ENCODE measurements at regions not wholly inside any gene's neighbourhood (a gene's known extent, or its start where the extent isn't known, plus 50 kb on each side); places are given as distances from the start of the nearest gene placed in this dataset.

DNA sequence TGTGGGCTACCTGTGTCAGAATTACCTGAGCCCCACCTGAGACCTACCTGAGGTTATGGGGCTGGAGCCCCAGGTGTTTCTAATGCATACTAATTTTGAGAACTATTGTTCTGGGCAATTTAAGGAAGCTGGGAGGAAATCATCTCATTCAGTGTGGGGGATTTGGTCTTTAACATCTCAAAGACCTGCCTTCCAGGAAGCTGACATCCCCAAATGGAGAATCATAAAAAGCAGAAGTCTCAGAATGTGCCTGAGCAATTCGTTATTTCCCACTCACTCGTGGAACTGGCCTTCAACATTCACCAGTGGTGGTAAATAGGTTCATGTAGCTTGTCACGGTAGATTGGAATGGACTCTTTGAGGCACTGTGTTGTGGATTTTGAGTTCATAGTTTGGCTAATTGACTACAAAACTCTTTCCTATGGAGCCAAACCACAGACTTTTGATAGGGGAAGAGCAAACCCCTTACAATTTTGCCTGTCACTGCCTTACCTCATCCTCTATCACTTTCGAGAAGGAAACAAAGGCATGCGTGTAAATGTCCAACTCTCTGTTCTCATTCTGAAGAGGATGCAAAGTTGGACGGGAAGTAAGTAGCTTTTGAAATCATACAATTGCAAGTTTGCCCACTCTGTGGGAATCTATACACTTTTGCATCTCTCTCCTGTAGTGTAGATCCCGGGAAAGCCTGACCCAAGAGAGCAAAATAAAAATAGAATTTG lies 521.0 kb upstream of the MDFIC2 start:
- no peaks in the 10 kb centered on the region for H3K27me3 ChIP-seq
- no peak for DNase-seq
- no peak overlapping the region for H3K4me3 ChIP-seq
- WGBS, 5 donors, result 59 to 78% (median 69%) methylated on average over 7 of the region's 7 CpGs
- H3K36me3 ChIP-seq, result no peaks in the 10 kb centered on the region
- H3K4me1 ChIP-seq, result peaks cover 0 to 6% (median 0%) of the 10 kb centered on the region in 4 donors
- no peak for TF ChIP-seq POLR2A (IDR thresholded peaks at IDR 0.05)
- TF ChIP-seq, protein P1, sequence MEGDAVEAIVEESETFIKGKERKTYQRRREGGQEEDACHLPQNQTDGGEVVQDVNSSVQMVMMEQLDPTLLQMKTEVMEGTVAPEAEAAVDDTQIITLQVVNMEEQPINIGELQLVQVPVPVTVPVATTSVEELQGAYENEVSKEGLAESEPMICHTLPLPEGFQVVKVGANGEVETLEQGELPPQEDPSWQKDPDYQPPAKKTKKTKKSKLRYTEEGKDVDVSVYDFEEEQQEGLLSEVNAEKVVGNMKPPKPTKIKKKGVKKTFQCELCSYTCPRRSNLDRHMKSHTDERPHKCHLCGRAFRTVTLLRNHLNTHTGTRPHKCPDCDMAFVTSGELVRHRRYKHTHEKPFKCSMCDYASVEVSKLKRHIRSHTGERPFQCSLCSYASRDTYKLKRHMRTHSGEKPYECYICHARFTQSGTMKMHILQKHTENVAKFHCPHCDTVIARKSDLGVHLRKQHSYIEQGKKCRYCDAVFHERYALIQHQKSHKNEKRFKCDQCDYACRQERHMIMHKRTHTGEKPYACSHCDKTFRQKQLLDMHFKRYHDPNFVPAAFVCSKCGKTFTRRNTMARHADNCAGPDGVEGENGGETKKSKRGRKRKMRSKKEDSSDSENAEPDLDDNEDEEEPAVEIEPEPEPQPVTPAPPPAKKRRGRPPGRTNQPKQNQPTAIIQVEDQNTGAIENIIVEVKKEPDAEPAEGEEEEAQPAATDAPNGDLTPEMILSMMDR (IDR thresholded peaks at IDR 0.05), result no peak
- TF ChIP-seq EP300 (IDR thresholded peaks at IDR 0.05), result no peak
- no peak for TF ChIP-seq POLR2AphosphoS5 (IDR thresholded peaks at IDR 0.05)
- H3K27ac ChIP-seq, result peak overlapping the region in 1 of 5 donors; percentile 15
- intact Hi-C loops (cut with DNase I; ENCODE audit: low total_unique reads), result no loop called here
- no peaks in the 10 kb centered on the region for H3K9me3 ChIP-seq

DNA sequence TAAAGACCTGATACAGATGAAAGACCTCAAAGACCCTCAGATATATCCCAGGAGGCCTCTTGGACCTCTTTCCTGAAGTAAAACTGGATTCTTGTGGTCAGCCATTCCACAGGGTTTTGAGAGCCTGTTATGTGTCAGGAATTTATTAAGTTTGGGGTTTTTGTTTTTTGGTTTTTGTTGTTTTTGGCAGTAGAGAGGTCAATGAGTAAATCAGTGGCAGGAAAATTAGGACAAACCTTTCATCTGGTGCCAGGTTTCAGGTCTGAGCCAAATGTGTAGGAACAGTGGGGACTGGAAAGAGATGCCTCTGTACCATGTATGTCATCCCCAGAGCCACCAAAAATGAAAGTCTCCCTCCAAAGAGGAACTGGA lies 520.4 kb upstream of the MDFIC2 start:
- no peak for DNase-seq
- peaks cover 0 to 6% (median 0%) of the 10 kb centered on the region in 4 donors for H3K4me1 ChIP-seq
- no peaks in the 10 kb centered on the region for H3K36me3 ChIP-seq
- intact Hi-C loops (cut with DNase I; ENCODE audit: low total_unique reads), result no loop called here
- no peaks in the 10 kb centered on the region for H3K9me3 ChIP-seq
- no peaks in the 10 kb centered on the region for H3K27me3 ChIP-seq
- no peak for TF ChIP-seq POLR2A (IDR thresholded peaks at IDR 0.05)
- TF ChIP-seq, protein P1 (IDR thresholded peaks at IDR 0.05), result no peak
- TF ChIP-seq POLR2AphosphoS5 (IDR thresholded peaks at IDR 0.05), result no peak
- no peak for TF ChIP-seq EP300 (IDR thresholded peaks at IDR 0.05)
- H3K27ac ChIP-seq, result peak overlapping the region in 1 of 5 donors; percentile 15
- no peak overlapping the region for H3K4me3 ChIP-seq

DNA sequence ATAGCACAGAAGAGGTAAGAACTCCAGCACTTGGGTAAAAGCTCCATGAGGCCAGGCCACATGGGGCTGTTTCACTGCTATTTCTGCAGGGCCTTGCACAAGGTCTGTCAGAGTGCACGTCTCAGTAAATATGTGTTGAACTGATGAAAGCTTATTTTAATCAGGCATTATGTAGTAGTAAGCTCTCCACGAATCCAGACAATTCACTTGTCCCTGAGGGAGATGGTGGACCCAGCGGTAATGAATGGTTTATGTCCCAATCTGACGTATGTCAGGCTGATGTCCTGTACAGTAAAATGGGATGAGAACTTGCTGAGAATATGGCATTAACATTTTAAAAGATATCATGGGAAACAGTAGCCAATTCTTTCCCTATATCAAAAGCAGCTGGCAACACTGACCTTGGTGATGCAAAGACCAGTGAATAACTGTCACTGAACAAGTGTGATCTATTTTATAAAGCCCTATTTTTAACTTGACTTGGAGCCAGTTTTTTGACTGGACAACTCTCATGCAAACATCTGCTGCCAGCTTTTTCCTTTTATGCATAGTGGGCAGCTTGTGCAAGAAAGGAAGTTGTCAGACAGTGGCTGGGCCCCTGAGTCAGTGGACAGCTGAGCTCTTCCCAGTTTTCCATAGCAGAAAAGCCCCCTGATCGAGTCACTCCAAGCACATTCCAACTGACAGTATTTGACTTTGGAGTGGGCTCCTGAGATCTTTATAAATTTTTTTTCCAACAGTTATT lies 519.8 kb upstream of the MDFIC2 start:
- H3K27ac ChIP-seq, result peak overlapping the region in 1 of 5 donors; percentile 15
- no peaks in the 10 kb centered on the region for H3K9me3 ChIP-seq
- intact Hi-C loops (cut with DNase I; ENCODE audit: low total_unique reads), result no loop called here
- no peaks in the 10 kb centered on the region for H3K36me3 ChIP-seq
- TF ChIP-seq, protein P1 (IDR thresholded peaks at IDR 0.05), result no peak
- TF ChIP-seq POLR2A (IDR thresholded peaks at IDR 0.05) (no peak), POLR2AphosphoS5 (IDR thresholded peaks at IDR 0.05) (no peak), EP300 (IDR thresholded peaks at IDR 0.05) (no peak)
- no peaks in the 10 kb centered on the region for H3K27me3 ChIP-seq
- WGBS, 5 donors, result 68 to 81% (median 75%) methylated on average over 5 of the region's 5 CpGs
- H3K4me1 ChIP-seq, result peaks cover 0 to 6% (median 0%) of the 10 kb centered on the region in 4 donors
- peak in 1 of 2 donors; percentile 33 for DNase-seq
- H3K4me3 ChIP-seq, result no peak overlapping the region

DNA sequence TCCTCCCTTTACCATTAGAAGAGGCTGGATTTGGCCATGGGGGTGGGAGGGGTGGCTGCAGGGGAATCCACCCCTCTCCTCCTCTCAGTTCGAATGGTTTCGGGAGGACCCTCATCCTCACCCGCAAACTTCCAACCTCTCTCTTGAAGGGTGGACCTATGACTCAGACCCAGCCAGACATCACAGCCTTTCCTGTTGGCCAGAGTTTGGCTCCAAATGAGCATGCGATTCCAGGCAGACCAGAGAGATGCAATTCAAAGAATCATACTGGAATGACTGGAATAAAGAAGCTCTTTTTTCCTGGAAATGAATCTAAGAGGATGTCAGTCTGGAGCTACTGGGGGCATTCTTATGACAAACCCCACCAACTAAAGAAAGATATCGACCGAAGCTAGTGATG lies 516.7 kb upstream of the MDFIC2 start:
- no peak for DNase-seq
- peaks cover 0 to 6% (median 0%) of the 10 kb centered on the region in 4 donors for H3K4me1 ChIP-seq
- intact Hi-C loops (cut with DNase I; ENCODE audit: low total_unique reads), result no loop called here
- H3K27ac ChIP-seq, result no peak overlapping the region
- H3K27me3 ChIP-seq, result no peaks in the 10 kb centered on the region
- H3K9me3 ChIP-seq, result no peaks in the 10 kb centered on the region
- no peaks in the 10 kb centered on the region for H3K36me3 ChIP-seq
- 68 to 79% (median 74%) methylated on average over 6 of the region's 6 CpGs for WGBS, 5 donors
- TF ChIP-seq POLR2AphosphoS5 (IDR thresholded peaks at IDR 0.05) (peak in 1 of 3 donors; percentile 4), POLR2A (IDR thresholded peaks at IDR 0.05) (no peak)
- no peak overlapping the region for H3K4me3 ChIP-seq

Data from stomach (tissue), 8 donors.